ENCODE measurements at regions not wholly inside any gene's neighbourhood (a gene's known extent, or its start where the extent isn't known, plus 50 kb on each side); places are given as distances from the start of the nearest gene placed in this dataset.

DNA sequence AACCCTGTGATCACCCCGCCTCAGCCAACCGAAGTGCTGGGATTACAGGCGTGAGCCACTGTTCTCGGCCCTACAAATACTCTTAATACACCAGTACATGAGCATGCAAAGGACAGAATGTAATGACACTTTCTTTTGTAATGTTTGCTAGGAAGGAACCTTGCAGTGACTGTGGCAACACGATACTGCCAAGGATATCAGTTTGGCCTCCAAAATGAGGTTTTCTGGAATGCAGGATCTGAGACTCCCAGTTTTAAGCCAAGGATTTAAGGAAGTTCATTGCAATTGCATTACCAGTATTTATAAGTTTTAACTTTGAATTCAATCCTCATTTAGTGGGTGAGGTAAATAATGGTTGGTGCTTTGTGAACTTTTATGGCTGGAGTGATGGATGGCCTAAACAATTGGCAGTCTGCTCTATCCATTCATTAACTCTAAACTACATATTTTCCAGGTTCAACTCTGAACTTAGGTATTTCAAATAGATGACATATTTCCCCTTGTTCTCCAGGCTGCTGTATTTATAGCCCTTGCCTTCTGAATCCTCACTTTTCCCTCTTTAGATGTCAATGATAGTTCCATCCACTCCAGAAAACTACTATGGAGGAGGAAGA, 330.3 kb downstream of the C11orf87 start:
- Histone ChIP-seq H3K79me2 (replicated peaks; ENCODE audit: insufficient read depth) (no peaks in the 10 kb centered on the region), H2AFZ (no peak overlapping the region; the same call in 1 of the 2 replicates), H3F3A (replicated peaks; ENCODE audit: low read depth) (no peaks in the 10 kb centered on the region), H3K27ac (ENCODE audit: low read depth) (no peak overlapping the region), H3K4me1 (ENCODE audit: insufficient read depth) (no peaks in the 10 kb centered on the region), H3K4me2 (no peak overlapping the region), H3K4me3 (no peak overlapping the region), H4K20me1 (replicated peaks; ENCODE audit: insufficient read depth) (no peaks in the 10 kb centered on the region), H3K9me2 (ENCODE audit: insufficient read depth) (0 out of 2 replicates have a peak, but pooled peaks cover 2% of the 10 kb centered on the region), H3K27me3 (ENCODE audit: insufficient read depth) (no peaks in the 10 kb centered on the region), H3K36me3 (ENCODE audit: insufficient read depth) (no peaks in the 10 kb centered on the region)
- no peak for ATAC-seq
- H3K9me3 Mint-ChIP-seq: no peaks in the 10 kb centered on the region
- no peak overlapping the region; the same call in 1 of the 2 replicates for H3K27ac Mint-ChIP-seq
- H3K4me3 Mint-ChIP-seq: no peak overlapping the region
- H3K27me3 Mint-ChIP-seq (ENCODE audit: insufficient read depth, low read depth, poor library complexity): no peaks in the 10 kb centered on the region
- peaks cover 5% of the 10 kb centered on the region; the same call in 2 of the 3 replicates for H3K4me1 Mint-ChIP-seq
- TF ChIP-seq ZNF114 (CRISPR knock-in tag; IDR thresholded peaks at IDR 0.05) (no peak), NANOG (IDR thresholded peaks at IDR 0.05; ENCODE audit: borderline replicate concordance) (no peak), POLR2AphosphoS5 (IDR thresholded peaks at IDR 0.05; ENCODE audit: low read depth) (no peak), STAT1 (IDR thresholded peaks at IDR 0.05; ENCODE audit: unreplicated experiment) (no peak), ZNF331 (CRISPR knock-in tag; IDR thresholded peaks at IDR 0.05; ENCODE audit: low read depth) (no peak), EZH2phosphoT487 (IDR thresholded peaks at IDR 0.05; ENCODE audit: unreplicated experiment) (no peak), JUNB (IDR thresholded peaks at IDR 0.05; ENCODE audit: unreplicated experiment) (no peak), EZH2 (IDR thresholded peaks at IDR 0.05; ENCODE audit: low read depth, unreplicated experiment) (no peak)
- TF ChIP-seq, protein P1, sequence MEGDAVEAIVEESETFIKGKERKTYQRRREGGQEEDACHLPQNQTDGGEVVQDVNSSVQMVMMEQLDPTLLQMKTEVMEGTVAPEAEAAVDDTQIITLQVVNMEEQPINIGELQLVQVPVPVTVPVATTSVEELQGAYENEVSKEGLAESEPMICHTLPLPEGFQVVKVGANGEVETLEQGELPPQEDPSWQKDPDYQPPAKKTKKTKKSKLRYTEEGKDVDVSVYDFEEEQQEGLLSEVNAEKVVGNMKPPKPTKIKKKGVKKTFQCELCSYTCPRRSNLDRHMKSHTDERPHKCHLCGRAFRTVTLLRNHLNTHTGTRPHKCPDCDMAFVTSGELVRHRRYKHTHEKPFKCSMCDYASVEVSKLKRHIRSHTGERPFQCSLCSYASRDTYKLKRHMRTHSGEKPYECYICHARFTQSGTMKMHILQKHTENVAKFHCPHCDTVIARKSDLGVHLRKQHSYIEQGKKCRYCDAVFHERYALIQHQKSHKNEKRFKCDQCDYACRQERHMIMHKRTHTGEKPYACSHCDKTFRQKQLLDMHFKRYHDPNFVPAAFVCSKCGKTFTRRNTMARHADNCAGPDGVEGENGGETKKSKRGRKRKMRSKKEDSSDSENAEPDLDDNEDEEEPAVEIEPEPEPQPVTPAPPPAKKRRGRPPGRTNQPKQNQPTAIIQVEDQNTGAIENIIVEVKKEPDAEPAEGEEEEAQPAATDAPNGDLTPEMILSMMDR (conservative IDR thresholded peaks at IDR 0.05; ENCODE audit: low read depth in 2 of 2): no peak
- no peaks in the 10 kb centered on the region for H3K36me3 Mint-ChIP-seq (ENCODE audit: low read depth)
- DNase-seq (ENCODE audit: low spot score): no peak

DNA sequence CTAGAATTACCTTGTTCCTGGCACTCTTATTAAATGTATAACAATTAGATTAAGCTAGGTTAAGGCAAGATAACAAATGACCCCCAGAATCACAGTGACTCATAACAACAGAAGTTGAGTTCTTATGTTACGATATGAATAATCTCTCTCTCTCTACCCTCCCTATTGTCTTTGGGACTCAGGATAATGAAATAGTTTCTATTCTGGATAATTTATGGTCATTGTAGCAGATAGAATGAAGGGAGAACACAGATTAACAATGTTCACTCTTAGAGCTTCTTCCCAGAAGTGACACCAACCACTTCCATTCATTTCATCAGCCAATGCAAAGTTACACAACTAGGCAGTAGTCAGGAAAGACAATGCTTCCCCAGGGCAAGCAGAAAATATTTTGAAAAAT, 334.5 kb downstream of the C11orf87 start:
- no peaks in the 10 kb centered on the region; the same call in 2 of the 3 replicates for H3K9me3 Mint-ChIP-seq
- H3K27ac Mint-ChIP-seq: no peak overlapping the region
- H3K36me3 ChIP-seq (ENCODE audit: insufficient read depth): no peaks in the 10 kb centered on the region
- H3K4me1 Mint-ChIP-seq: peaks cover 3% of the 10 kb centered on the region; the same call in 2 of the 3 replicates
- no peaks in the 10 kb centered on the region for H3K27me3 ChIP-seq (ENCODE audit: insufficient read depth)
- H3K4me2 ChIP-seq: no peak overlapping the region
- H3K4me3 ChIP-seq: no peak overlapping the region
- DNase-seq (ENCODE audit: low spot score) (no peak), ATAC-seq (no peak)
- no peaks in the 10 kb centered on the region for H3F3A ChIP-seq (replicated peaks; ENCODE audit: low read depth)
- no peak overlapping the region for H2AFZ ChIP-seq
- TF ChIP-seq POLR2AphosphoS5 (IDR thresholded peaks at IDR 0.05; ENCODE audit: low read depth): no peak
- TF ChIP-seq, protein P2, sequence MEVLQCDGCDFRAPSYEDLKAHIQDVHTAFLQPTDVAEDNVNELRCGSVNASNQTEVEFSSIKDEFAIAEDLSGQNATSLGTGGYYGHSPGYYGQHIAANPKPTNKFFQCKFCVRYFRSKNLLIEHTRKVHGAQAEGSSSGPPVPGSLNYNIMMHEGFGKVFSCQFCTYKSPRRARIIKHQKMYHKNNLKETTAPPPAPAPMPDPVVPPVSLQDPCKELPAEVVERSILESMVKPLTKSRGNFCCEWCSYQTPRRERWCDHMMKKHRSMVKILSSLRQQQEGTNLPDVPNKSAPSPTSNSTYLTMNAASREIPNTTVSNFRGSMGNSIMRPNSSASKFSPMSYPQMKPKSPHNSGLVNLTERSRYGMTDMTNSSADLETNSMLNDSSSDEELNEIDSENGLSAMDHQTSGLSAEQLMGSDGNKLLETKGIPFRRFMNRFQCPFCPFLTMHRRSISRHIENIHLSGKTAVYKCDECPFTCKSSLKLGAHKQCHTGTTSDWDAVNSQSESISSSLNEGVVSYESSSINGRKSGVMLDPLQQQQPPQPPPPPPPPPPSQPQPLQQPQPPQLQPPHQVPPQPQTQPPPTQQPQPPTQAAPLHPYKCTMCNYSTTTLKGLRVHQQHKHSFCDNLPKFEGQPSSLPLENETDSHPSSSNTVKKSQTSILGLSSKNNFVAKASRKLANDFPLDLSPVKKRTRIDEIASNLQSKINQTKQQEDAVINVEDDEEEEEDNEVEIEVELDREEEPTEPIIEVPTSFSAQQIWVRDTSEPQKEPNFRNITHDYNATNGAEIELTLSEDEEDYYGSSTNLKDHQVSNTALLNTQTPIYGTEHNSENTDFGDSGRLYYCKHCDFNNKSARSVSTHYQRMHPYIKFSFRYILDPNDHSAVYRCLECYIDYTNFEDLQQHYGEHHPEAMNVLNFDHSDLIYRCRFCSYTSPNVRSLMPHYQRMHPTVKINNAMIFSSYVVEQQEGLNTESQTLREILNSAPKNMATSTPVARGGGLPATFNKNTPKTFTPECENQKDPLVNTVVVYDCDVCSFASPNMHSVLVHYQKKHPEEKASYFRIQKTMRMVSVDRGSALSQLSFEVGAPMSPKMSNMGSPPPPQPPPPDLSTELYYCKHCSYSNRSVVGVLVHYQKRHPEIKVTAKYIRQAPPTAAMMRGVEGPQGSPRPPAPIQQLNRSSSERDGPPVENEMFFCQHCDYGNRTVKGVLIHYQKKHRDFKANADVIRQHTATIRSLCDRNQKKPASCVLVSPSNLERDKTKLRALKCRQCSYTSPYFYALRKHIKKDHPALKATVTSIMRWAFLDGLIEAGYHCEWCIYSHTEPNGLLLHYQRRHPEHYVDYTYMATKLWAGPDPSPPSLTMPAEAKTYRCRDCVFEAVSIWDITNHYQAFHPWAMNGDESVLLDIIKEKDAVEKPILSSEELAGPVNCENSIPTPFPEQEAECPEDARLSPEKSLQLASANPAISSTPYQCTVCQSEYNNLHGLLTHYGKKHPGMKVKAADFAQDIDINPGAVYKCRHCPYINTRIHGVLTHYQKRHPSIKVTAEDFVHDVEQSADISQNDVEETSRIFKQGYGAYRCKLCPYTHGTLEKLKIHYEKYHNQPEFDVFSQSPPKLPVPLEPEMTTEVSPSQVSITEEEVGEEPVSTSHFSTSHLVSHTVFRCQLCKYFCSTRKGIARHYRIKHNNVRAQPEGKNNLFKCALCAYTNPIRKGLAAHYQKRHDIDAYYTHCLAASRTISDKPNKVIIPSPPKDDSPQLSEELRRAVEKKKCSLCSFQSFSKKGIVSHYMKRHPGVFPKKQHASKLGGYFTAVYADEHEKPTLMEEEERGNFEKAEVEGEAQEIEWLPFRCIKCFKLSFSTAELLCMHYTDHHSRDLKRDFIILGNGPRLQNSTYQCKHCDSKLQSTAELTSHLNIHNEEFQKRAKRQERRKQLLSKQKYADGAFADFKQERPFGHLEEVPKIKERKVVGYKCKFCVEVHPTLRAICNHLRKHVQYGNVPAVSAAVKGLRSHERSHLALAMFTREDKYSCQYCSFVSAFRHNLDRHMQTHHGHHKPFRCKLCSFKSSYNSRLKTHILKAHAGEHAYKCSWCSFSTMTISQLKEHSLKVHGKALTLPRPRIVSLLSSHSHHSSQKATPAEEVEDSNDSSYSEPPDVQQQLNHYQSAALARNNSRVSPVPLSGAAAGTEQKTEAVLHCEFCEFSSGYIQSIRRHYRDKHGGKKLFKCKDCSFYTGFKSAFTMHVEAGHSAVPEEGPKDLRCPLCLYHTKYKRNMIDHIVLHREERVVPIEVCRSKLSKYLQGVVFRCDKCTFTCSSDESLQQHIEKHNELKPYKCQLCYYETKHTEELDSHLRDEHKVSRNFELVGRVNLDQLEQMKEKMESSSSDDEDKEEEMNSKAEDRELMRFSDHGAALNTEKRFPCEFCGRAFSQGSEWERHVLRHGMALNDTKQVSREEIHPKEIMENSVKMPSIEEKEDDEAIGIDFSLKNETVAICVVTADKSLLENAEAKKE (CRISPR knock-in tag; IDR thresholded peaks at IDR 0.05): no peak
- TF ChIP-seq JUNB (IDR thresholded peaks at IDR 0.05; ENCODE audit: unreplicated experiment): no peak
- no peaks in the 10 kb centered on the region for H3K79me2 ChIP-seq (replicated peaks; ENCODE audit: insufficient read depth)
- H3K27me3 Mint-ChIP-seq (ENCODE audit: insufficient read depth, low read depth, poor library complexity): no peaks in the 10 kb centered on the region
- no peaks in the 10 kb centered on the region for H4K20me1 ChIP-seq (replicated peaks; ENCODE audit: insufficient read depth)
- 0 out of 2 replicates have a peak, but pooled peaks cover 2% of the 10 kb centered on the region for H3K9me2 ChIP-seq (ENCODE audit: insufficient read depth)
- H3K36me3 Mint-ChIP-seq (ENCODE audit: low read depth): no peaks in the 10 kb centered on the region
- H3K4me3 Mint-ChIP-seq: no peak overlapping the region
- H3K4me1 ChIP-seq (ENCODE audit: insufficient read depth): no peaks in the 10 kb centered on the region
- H3K27ac ChIP-seq (ENCODE audit: low read depth): no peak overlapping the region
